Panc1 (cell line): ENCODE measurements at regions not wholly inside any gene's neighbourhood (a gene's known extent, or its start where the extent isn't known, plus 50 kb on each side); places are given as distances from the start of the nearest gene placed in this dataset.

Source experiments
- POLR2AphosphoS5 ChIP-seq: IDR thresholded peaks from 2 replicates; pipeline ENCODE4 v1.6.1; 2012; ENCODE audit warnings: mild to moderate bottlenecking, low read depth, low read length, moderate library complexity
- SIN3A ChIP-seq: IDR thresholded peaks from 2 replicates; pipeline ENCODE4 v1.6.1; 2012; ENCODE audit warnings: low read depth, mild to moderate bottlenecking, low read length, moderate library complexity, borderline replicate concordance; ENCODE audit not compliant: insufficient read depth
- TF ChIP-seq, protein P1 (sequence below): fragments of 450-650 bp; IDR thresholded peaks from 2 replicates; pipeline ENCODE4 v1.5.1; 2017; ENCODE audit warnings: mild to moderate bottlenecking
- TF ChIP-seq, protein P2 (sequence below), 2 experiments: IDR thresholded peaks; 2 replicates each; pipeline ENCODE4 v1.6.1; 2011 to 2012; ENCODE audit warnings: low read depth in 2 of 2, control low read depth in 1 of 2, low read length in 1 of 2, mild to moderate bottlenecking in 1 of 2, moderate library complexity in 1 of 2; ENCODE audit not compliant: insufficient read depth in 1 of 2

DNA sequence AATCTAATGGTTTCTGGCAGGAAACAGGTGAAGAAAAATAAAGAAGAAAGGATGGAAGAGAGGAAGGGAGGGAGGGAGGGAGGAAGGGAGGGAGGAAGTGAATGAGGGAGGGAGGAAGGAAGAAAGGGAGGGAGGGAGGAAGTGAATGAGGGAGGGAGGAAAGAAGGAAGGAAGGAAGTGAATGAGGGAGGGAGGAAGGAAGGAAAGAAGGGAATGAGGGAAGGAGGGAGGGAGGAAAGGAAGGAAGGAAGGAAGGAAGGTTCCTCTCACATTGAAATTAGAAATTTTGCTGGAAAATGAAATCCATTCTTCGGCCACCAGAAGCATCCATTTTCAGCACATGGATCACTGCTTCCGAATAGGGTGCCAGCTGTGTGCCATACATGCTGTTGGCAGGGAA lies 62.2 kb upstream of the PELI2 start:
- TF ChIP-seq, protein P1, sequence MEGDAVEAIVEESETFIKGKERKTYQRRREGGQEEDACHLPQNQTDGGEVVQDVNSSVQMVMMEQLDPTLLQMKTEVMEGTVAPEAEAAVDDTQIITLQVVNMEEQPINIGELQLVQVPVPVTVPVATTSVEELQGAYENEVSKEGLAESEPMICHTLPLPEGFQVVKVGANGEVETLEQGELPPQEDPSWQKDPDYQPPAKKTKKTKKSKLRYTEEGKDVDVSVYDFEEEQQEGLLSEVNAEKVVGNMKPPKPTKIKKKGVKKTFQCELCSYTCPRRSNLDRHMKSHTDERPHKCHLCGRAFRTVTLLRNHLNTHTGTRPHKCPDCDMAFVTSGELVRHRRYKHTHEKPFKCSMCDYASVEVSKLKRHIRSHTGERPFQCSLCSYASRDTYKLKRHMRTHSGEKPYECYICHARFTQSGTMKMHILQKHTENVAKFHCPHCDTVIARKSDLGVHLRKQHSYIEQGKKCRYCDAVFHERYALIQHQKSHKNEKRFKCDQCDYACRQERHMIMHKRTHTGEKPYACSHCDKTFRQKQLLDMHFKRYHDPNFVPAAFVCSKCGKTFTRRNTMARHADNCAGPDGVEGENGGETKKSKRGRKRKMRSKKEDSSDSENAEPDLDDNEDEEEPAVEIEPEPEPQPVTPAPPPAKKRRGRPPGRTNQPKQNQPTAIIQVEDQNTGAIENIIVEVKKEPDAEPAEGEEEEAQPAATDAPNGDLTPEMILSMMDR = no peak
- no peak for TF ChIP-seq POLR2AphosphoS5
- TF ChIP-seq, protein P2, sequence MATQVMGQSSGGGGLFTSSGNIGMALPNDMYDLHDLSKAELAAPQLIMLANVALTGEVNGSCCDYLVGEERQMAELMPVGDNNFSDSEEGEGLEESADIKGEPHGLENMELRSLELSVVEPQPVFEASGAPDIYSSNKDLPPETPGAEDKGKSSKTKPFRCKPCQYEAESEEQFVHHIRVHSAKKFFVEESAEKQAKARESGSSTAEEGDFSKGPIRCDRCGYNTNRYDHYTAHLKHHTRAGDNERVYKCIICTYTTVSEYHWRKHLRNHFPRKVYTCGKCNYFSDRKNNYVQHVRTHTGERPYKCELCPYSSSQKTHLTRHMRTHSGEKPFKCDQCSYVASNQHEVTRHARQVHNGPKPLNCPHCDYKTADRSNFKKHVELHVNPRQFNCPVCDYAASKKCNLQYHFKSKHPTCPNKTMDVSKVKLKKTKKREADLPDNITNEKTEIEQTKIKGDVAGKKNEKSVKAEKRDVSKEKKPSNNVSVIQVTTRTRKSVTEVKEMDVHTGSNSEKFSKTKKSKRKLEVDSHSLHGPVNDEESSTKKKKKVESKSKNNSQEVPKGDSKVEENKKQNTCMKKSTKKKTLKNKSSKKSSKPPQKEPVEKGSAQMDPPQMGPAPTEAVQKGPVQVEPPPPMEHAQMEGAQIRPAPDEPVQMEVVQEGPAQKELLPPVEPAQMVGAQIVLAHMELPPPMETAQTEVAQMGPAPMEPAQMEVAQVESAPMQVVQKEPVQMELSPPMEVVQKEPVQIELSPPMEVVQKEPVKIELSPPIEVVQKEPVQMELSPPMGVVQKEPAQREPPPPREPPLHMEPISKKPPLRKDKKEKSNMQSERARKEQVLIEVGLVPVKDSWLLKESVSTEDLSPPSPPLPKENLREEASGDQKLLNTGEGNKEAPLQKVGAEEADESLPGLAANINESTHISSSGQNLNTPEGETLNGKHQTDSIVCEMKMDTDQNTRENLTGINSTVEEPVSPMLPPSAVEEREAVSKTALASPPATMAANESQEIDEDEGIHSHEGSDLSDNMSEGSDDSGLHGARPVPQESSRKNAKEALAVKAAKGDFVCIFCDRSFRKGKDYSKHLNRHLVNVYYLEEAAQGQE (IDR thresholded peaks at IDR 0.05; ENCODE audit: insufficient read depth in 1 of 2, low read depth in 2 of 2, low read length in 1 of 2) = no peak
- no peak for TF ChIP-seq SIN3A
